ENCODE measurements at regions not wholly inside any gene's neighbourhood (a gene's known extent, or its start where the extent isn't known, plus 50 kb on each side); places are given as distances from the start of the nearest gene placed in this dataset.

DNA sequence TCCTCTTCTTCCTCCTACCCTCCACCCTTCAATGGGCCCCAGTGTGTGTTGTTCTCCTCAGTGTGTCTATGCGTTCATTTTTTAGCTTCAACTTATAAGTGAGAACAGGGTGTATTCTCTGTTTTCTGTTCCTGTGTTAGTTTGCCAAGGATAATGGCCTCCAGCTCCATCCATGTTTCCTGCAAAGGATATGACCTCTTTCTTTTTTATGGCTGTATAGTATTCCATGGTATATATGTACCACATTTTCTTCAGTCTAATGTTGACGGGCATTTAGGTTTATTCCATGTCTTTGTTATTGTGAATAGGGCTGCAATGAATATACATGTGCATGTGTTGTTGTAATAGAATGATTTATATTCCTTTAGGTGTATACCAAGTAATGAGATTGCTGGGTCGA lies 634.9 kb upstream of the SEMA6A start:
- DNase-seq (ENCODE audit: low read depth) = no peak
- H3K4me3 ChIP-seq (ENCODE audit: low read depth, low read length) = no peak overlapping the region
- TF ChIP-seq, protein P1, sequence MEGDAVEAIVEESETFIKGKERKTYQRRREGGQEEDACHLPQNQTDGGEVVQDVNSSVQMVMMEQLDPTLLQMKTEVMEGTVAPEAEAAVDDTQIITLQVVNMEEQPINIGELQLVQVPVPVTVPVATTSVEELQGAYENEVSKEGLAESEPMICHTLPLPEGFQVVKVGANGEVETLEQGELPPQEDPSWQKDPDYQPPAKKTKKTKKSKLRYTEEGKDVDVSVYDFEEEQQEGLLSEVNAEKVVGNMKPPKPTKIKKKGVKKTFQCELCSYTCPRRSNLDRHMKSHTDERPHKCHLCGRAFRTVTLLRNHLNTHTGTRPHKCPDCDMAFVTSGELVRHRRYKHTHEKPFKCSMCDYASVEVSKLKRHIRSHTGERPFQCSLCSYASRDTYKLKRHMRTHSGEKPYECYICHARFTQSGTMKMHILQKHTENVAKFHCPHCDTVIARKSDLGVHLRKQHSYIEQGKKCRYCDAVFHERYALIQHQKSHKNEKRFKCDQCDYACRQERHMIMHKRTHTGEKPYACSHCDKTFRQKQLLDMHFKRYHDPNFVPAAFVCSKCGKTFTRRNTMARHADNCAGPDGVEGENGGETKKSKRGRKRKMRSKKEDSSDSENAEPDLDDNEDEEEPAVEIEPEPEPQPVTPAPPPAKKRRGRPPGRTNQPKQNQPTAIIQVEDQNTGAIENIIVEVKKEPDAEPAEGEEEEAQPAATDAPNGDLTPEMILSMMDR (IDR thresholded peaks at IDR 0.05; ENCODE audit: insufficient read depth, low read depth, low read length) = no peak

DNA sequence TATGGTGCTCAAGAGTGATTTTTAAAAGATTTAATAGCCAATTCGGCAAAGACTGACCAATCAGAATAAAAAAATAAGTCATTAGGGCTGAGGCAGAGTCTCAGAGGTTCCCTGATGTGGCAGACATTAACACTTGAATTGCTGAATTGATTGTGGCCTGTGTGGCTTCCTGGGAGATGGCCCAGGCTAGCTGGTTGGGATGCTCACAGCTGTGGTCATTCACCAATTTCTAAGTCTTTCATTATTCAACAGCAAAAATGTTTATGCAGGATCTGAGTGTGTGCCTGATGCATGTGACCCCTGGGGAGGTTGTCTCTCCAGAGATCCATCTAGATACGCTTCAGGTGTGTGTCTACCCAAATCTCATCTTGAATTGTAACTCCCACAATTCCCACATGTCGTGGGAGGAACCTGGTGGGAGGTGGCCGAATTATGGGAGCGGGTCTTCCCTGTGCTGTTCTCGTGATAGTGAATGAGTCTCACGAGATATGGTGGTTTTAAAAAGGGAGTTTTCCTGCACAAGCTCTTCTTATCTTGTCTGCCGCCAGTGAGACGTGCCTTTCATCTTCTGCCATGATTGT lies 632.6 kb upstream of the SEMA6A start:
- no peak for DNase-seq (ENCODE audit: low read depth)

DNA sequence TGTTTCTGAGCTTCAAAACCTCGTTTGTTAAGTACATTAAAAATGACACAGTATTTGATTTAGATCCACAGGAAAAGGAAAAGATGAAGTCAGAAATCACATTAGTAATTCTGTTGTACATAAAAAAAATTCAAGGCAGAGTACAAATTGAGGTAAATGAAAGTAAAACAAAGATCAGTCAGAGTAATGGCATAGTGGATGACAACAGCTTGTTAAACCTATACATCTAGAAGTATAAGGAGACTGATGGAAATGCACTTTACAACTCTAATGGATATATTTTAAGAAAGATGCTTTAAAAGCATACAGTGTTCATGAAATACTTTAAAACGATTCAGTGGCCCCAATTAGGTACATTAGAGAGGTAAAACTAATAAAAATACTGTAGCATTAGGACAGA lies 631.3 kb upstream of the SEMA6A start:
- H3K4me3 ChIP-seq (ENCODE audit: low read depth, low read length) = no peak overlapping the region
- DNase-seq (ENCODE audit: low read depth) = no peak
- TF ChIP-seq, protein P1 (IDR thresholded peaks at IDR 0.05; ENCODE audit: insufficient read depth, low read depth, low read length) = no peak

More for the DNA sequence above, 632.6 kb upstream of the SEMA6A start:
- TF ChIP-seq, protein P1 (IDR thresholded peaks at IDR 0.05; ENCODE audit: insufficient read depth, low read depth, low read length) = no peak
- no peak overlapping the region for H3K4me3 ChIP-seq (ENCODE audit: low read depth, low read length)

DNA sequence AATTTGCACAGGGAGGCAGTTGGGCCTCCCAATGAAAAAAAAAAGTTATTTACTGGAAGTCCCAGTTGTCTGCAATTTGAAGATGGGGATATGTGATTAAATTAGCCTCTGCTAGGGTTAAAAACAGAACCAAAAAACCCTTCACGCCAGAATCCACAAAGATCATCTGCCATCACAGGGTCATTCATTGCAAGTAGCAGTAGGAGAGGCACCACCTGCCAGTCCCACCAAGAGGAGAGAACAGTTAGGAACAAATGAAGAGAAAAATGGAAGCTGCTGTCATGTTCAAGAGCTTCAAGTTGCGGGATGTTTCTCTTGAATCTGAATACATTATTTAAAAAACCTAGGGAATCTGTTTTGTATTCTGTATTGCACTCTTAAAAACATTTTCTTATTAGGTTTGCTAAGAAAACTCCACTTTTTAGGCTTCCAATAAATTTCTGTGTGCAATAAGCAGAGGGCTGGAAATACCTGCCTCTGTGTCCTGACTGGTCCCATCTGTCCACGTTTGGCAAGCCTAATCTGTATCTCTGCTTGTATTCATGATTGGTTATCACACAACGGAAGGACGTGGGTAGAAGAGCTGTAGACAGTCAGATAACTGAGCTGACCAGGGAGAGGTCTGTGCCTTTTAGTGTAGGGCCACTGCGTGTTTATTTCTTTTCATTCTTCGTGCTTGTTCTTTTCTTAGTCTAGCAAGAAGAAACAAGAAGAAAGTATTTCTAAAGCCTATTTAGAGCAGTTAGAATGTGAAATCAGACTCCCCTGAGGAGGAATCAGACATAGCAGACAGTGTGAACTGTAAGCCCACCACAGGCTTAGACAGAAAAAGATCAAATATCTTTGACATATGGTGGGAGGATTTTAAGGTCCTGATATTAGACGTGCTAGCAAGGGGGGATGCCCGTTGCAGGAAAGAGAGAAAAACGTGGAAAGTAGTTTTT lies 630.6 kb upstream of the SEMA6A start:
- H3K4me3 ChIP-seq (ENCODE audit: low read depth, low read length) = no peak overlapping the region
- TF ChIP-seq, protein P1 (IDR thresholded peaks at IDR 0.05; ENCODE audit: insufficient read depth, low read depth, low read length) = no peak
- no peak for DNase-seq (ENCODE audit: low read depth)

DNA sequence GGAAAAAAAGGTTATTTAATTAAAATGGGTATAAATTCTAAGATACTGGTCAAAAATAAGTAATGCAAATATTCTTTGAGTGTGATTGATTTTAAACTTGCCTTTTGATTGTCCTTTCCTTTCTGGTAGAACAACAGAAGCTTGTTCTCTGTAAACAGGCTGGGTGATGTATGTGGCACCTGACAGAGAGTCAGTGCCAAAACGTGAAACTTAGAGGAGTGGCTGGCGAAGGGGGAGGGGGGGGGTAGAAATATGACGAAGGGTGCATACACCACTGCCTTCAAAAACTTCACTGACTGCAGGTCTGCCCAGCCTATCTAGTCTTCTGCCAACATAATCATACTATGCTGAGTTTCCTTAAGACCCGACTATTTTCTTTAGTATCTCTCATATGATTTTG lies 629.8 kb upstream of the SEMA6A start:
- H3K4me3 ChIP-seq (ENCODE audit: low read depth, low read length) = no peak overlapping the region
- DNase-seq (ENCODE audit: low read depth) = no peak
- TF ChIP-seq, protein P1 (IDR thresholded peaks at IDR 0.05; ENCODE audit: insufficient read depth, low read depth, low read length) = no peak

DNA sequence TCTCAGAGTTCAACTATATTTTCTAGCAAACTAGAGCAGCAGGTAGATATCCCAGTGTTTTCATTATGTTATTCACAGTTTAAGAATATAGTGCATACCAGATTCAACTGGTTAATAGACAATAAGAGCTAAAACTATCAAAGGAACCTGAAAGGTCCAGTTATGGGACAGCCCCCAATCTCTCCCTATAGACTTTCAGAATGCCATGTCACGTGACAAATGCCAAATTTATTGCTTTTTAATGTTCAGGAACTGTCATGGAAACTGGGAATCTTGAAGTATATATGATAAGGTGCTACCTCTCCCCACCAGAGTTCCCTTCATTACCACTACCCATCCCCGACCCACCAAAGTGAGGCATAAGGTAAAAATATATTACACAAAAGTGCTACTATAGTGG lies 629.0 kb upstream of the SEMA6A start:
- TF ChIP-seq, protein P1 (IDR thresholded peaks at IDR 0.05; ENCODE audit: insufficient read depth, low read depth, low read length) = no peak
- DNase-seq (ENCODE audit: low read depth) = no peak
- no peak overlapping the region for H3K4me3 ChIP-seq (ENCODE audit: low read depth, low read length)
